Breast epithelium (tissue), 4 donors: ENCODE measurements at regions not wholly inside any gene's neighbourhood (a gene's known extent, or its start where the extent isn't known, plus 50 kb on each side); places are given as distances from the start of the nearest gene placed in this dataset.
A peak's percentile ranks its signal among the peaks of the same experiment; 100 is the strongest.

Experiments used
- DNase-seq, 2 donors: peaks; one replicate each; pipeline ENCODE4 v3.0.0-alpha.2; 2019; ENCODE audit warnings: low spot score in 2 of 2
- H3K27ac ChIP-seq, 2 donors: fragments of 200-600 bp; sonication (generic) in 1 of 2; one replicate each; pipeline ENCODE4 v1.5.1; 2016 to 2019; ENCODE audit warnings: mild to moderate bottlenecking in 1 of 2
- H3K27me3 ChIP-seq, 2 donors: fragments of 200-600 bp; sonication (generic) in 1 of 2; one replicate each; pipeline versions ENCODE4 v1.5.1 to v1.6.0; 2017 to 2019; ENCODE audit warnings: control low read depth in 1 of 2, mild to moderate bottlenecking in 1 of 2
- H3K36me3 ChIP-seq: fragments of 200-600 bp; one replicate; pipeline ENCODE4 v1.5.1; 2019
- H3K4me1 ChIP-seq, 2 donors: fragments of 200-600 bp; sonication (generic); one replicate each; pipeline ENCODE4 v1.5.1; 2016 to 2019; ENCODE audit warnings: control low read depth in 1 of 2
- H3K4me3 ChIP-seq, 3 donors: fragments of 200-600 bp; sonication (generic); 1 replicate in 2 of 3; 2 replicates in 1 of 3; pipeline ENCODE4 v1.5.1; 2016 to 2019; ENCODE audit warnings: mild to moderate bottlenecking in 3 of 3, moderate library complexity in 2 of 3
- H3K9me3 ChIP-seq, 2 donors: fragments of 200-600 bp; sonication (generic) in 1 of 2; one replicate each; pipeline ENCODE4 v1.5.1; 2016 to 2019; ENCODE audit warnings: control low read depth in 1 of 2
- POLR2A ChIP-seq: fragments of 450-650 bp; IDR thresholded peaks from one replicate; pipeline ENCODE4 v1.6.1; 2016; ENCODE audit warnings: antibody characterized with exemption, mild to moderate bottlenecking, moderate library complexity
- POLR2AphosphoS5 ChIP-seq, 3 donors: sonication (generic); formaldehyde crosslinking; IDR thresholded peaks; one replicate each; pipeline ENCODE4 v1.6.1; 2017; ENCODE audit warnings: antibody characterized with exemption in 3 of 3
- intact Hi-C: fragments of 100-400 bp; cut with DNase I; formaldehyde crosslinking; loops from one replicate; pipeline ENCODE4 v1.15.1; 2023; ENCODE audit warnings: low total_unique reads
- TF ChIP-seq, protein P1 (sequence below), 3 donors: fragments of 450-650 bp; IDR thresholded peaks; one replicate each; pipeline ENCODE4 v1.5.1; 2016 to 2017; ENCODE audit warnings: antibody characterized with exemption in 3 of 3, mild to moderate bottlenecking in 3 of 3, moderate library complexity in 3 of 3

DNA sequence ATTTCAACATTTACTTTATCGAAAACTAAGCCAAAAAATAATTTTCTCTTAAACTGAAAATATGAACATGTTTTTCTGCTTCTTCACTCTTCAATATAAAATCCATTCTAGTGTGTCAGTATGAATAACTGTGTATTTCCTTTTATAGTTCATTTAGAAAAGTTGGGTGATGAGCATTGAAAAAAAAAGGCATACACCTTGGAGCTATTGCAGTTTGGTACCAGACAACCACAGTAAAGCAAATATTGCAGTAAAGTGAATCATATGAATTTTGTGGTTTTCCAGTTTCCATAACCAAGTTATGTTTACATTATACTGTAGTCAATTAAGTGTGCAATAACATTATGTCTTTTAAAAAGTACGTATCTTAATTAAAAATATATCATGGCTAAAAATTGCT lies 195.0 kb upstream of the FOXG1 start:
- Histone ChIP-seq H3K36me3 (no peaks in the 10 kb centered on the region), H3K27ac (no peak overlapping the region), H3K9me3 (peaks cover 8 to 10% of the 10 kb centered on the region in 2 donors), H3K4me3 (no peak overlapping the region), H3K4me1 (no peaks in the 10 kb centered on the region), H3K27me3 (no peaks in the 10 kb centered on the region)
- intact Hi-C loops, result no loop called here
- TF ChIP-seq POLR2A, result no peak
- TF ChIP-seq, protein P1, sequence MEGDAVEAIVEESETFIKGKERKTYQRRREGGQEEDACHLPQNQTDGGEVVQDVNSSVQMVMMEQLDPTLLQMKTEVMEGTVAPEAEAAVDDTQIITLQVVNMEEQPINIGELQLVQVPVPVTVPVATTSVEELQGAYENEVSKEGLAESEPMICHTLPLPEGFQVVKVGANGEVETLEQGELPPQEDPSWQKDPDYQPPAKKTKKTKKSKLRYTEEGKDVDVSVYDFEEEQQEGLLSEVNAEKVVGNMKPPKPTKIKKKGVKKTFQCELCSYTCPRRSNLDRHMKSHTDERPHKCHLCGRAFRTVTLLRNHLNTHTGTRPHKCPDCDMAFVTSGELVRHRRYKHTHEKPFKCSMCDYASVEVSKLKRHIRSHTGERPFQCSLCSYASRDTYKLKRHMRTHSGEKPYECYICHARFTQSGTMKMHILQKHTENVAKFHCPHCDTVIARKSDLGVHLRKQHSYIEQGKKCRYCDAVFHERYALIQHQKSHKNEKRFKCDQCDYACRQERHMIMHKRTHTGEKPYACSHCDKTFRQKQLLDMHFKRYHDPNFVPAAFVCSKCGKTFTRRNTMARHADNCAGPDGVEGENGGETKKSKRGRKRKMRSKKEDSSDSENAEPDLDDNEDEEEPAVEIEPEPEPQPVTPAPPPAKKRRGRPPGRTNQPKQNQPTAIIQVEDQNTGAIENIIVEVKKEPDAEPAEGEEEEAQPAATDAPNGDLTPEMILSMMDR (IDR thresholded peaks at IDR 0.05), result no peak
- TF ChIP-seq POLR2AphosphoS5 (IDR thresholded peaks at IDR 0.05), result no peak
- DNase-seq, result no peak

GRCh38 chr14:28576523-28576922 lies 190.1 kb upstream of the FOXG1 start:
- H3K27me3 ChIP-seq, result no peaks in the 10 kb centered on the region
- no peak overlapping the region for H3K4me3 ChIP-seq
- peak overlapping the region in 1 of 2 donors; percentile 58 for H3K27ac ChIP-seq
- peaks cover 8 to 10% of the 10 kb centered on the region in 2 donors for H3K9me3 ChIP-seq
- H3K4me1 ChIP-seq, result no peaks in the 10 kb centered on the region
- H3K36me3 ChIP-seq, result no peaks in the 10 kb centered on the region
- no peak for TF ChIP-seq POLR2A
- intact Hi-C loops, result no loop called here
- DNase-seq, result no peak

- no peak for DNase-seq
- Histone ChIP-seq H3K27ac (peak overlapping the region; percentile 28 to 58), H3K36me3 (no peaks in the 10 kb centered on the region), H3K27me3 (no peaks in the 10 kb centered on the region), H3K4me1 (no peaks in the 10 kb centered on the region), H3K4me3 (peak overlapping the region in 1 of 3 donors; percentile 8), H3K9me3 (peaks cover 8 to 10% of the 10 kb centered on the region in 2 donors)
- intact Hi-C loops, result no loop called here
- TF ChIP-seq POLR2AphosphoS5 (IDR thresholded peaks at IDR 0.05), result no peak
- TF ChIP-seq, protein P1 (IDR thresholded peaks at IDR 0.05), result no peak
- no peak for TF ChIP-seq POLR2A
Measured at GRCh38 chr14:28577187-28577586, 189.4 kb upstream of the FOXG1 start.

DNA sequence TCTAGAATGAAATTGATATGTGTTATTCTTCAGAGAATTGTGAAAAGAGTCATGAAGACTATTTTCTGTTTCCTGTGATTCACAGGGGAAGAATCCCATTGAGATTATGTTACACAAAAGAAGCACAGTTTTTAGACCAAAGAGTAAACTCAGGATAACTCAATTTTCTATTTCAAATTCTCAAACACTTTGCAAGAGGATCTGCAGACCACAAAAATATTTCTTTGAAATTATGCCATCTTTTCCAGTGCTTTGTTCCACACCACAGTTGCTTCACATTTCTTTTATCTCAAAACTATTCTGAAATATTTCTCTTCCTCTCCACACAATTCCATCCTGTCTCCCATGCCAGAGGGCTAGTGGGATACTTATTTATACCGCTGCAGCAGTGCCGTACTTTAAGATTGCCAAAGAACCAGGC lies 188.9 kb upstream of the FOXG1 start:
- Histone ChIP-seq H3K4me1 (no peaks in the 10 kb centered on the region), H3K9me3 (peaks cover 8 to 10% of the 10 kb centered on the region in 2 donors), H3K27ac (peak overlapping the region in 1 of 2 donors; percentile 58), H3K27me3 (no peaks in the 10 kb centered on the region), H3K4me3 (peak overlapping the region in 1 of 3 donors; percentile 4), H3K36me3 (no peaks in the 10 kb centered on the region)
- intact Hi-C loops, result no loop called here
- DNase-seq, result peak in 1 of 2 donors; percentile 25
- TF ChIP-seq, protein P1 (IDR thresholded peaks at IDR 0.05), result no peak
- TF ChIP-seq POLR2A, result no peak
- no peak for TF ChIP-seq POLR2AphosphoS5 (IDR thresholded peaks at IDR 0.05)

GRCh38 chr14:28584951-28585350 lies 181.6 kb upstream of the FOXG1 start:
- Histone ChIP-seq H3K27ac (no peak overlapping the region), H3K27me3 (no peaks in the 10 kb centered on the region), H3K9me3 (no peaks in the 10 kb centered on the region), H3K4me3 (no peak overlapping the region), H3K36me3 (no peaks in the 10 kb centered on the region), H3K4me1 (no peaks in the 10 kb centered on the region)
- TF ChIP-seq POLR2AphosphoS5 (IDR thresholded peaks at IDR 0.05) (no peak), POLR2A (no peak)
- TF ChIP-seq, protein P1 (IDR thresholded peaks at IDR 0.05), result no peak
- intact Hi-C loops, result loop anchor here (1.0 kb wide), 1 partner anchor 16 kb away; no protein-coding TSS in a partner anchor
- DNase-seq, result no peak

- TF ChIP-seq POLR2AphosphoS5 (IDR thresholded peaks at IDR 0.05) (no peak), POLR2A (no peak)
- TF ChIP-seq, protein P1 (IDR thresholded peaks at IDR 0.05), result no peak
- no peaks in the 10 kb centered on the region for H3K9me3 ChIP-seq
- H3K27me3 ChIP-seq, result no peaks in the 10 kb centered on the region
- H3K4me3 ChIP-seq, result no peak overlapping the region
- intact Hi-C loops, result no loop called here
- no peaks in the 10 kb centered on the region for H3K36me3 ChIP-seq
- no peak overlapping the region for H3K27ac ChIP-seq
- DNase-seq, result no peak
- no peaks in the 10 kb centered on the region for H3K4me1 ChIP-seq
Measured at GRCh38 chr14:28589792-28590191, 176.8 kb upstream of the FOXG1 start.
